GM19468 (cell line): ENCODE measurements at regions not wholly inside any gene's neighbourhood (a gene's known extent, or its start where the extent isn't known, plus 50 kb on each side); places are given as distances from the start of the nearest gene placed in this dataset.
"Not testable (repeated sequence)": the region's sequence is repeated elsewhere in the genome, so short reads cannot be mapped to it uniquely, and the experiment has no call there.

Experiments
- ATAC-seq: cut with Tn5 transposase; IDR thresholded peaks from one replicate; pipeline ENCODE4 v1.9.1; 2021; ENCODE audit warnings: mild to moderate bottlenecking, moderate library complexity, moderate number of reproducible peaks; ENCODE audit not compliant: unreplicated experiment; ENCODE audit errors: extremely low read depth

GRCh38 chr3:901953-902778, 190.7 kb upstream of the CNTN6 start:
- ATAC-seq, result no peak

- no peak for ATAC-seq
Measured at GRCh38 chr3:905217-905616, 187.6 kb upstream of the CNTN6 start.

- no peak for ATAC-seq
Measured at GRCh38 chr3:906739-907138, 186.1 kb upstream of the CNTN6 start.

- ATAC-seq, result no peak
Measured at GRCh38 chr3:908839-909238, 184.0 kb upstream of the CNTN6 start.

GRCh38 chr3:912717-913116, 180.1 kb upstream of the CNTN6 start:
- not testable (repeated sequence) for ATAC-seq

- no peak for ATAC-seq
Measured at GRCh38 chr3:923161-923910, 169.5 kb upstream of the CNTN6 start.

GRCh38 chr3:930866-931265, 162.0 kb upstream of the CNTN6 start:
- no peak for ATAC-seq

GRCh38 chr3:933326-933725, 159.5 kb upstream of the CNTN6 start:
- ATAC-seq, result no peak

- ATAC-seq, result no peak
Measured at GRCh38 chr3:944786-945185, 148.0 kb upstream of the CNTN6 start.

GRCh38 chr3:945738-946137, 147.1 kb upstream of the CNTN6 start:
- ATAC-seq, result no peak

- no peak for ATAC-seq
Measured at GRCh38 chr3:952906-953305, 139.9 kb upstream of the CNTN6 start.

- ATAC-seq, result no peak
Measured at GRCh38 chr3:963255-963654, 129.6 kb upstream of the CNTN6 start.

GRCh38 chr3:963755-964154, 129.1 kb upstream of the CNTN6 start:
- no peak for ATAC-seq

GRCh38 chr3:965826-966225, 127.0 kb upstream of the CNTN6 start:
- no peak for ATAC-seq

- ATAC-seq, result no peak
Measured at GRCh38 chr3:966341-966740, 126.5 kb upstream of the CNTN6 start.

- ATAC-seq, result no peak
Measured at GRCh38 chr3:973340-973739, 119.5 kb upstream of the CNTN6 start.

GRCh38 chr3:976006-976405, 116.8 kb upstream of the CNTN6 start:
- no peak for ATAC-seq

- ATAC-seq, result no peak
Measured at GRCh38 chr3:981156-981555, 111.7 kb upstream of the CNTN6 start.

GRCh38 chr3:988785-989184, 104.0 kb upstream of the CNTN6 start:
- ATAC-seq, result no peak

GRCh38 chr3:992871-993270, 100.0 kb upstream of the CNTN6 start:
- no peak for ATAC-seq

- ATAC-seq, result no peak
Measured at GRCh38 chr3:1002010-1002409, 90.8 kb upstream of the CNTN6 start.

GRCh38 chr3:1007866-1008265, 85.0 kb upstream of the CNTN6 start:
- ATAC-seq, result no peak
